Glutamatergic neuron (in vitro differentiated cells): ENCODE measurements at regions not wholly inside any gene's neighbourhood (a gene's known extent, or its start where the extent isn't known, plus 50 kb on each side); places are given as distances from the start of the nearest gene placed in this dataset.
"Not testable (repeated sequence)": the region's sequence is repeated elsewhere in the genome, so short reads cannot be mapped to it uniquely, and the experiment has no call there.

ENCODE experiments used
- DNase-seq: peaks from one replicate; pipeline ENCODE4 v3.0.0; 2022
- H3K27ac Mint-ChIP-seq: one replicate; pipeline ENCODE4 v1.8.0; 2020; ENCODE audit warnings: mild to moderate bottlenecking, mixed read lengths, inconsistent platforms; ENCODE audit not compliant: unreplicated experiment
- H3K27me3 Mint-ChIP-seq: one replicate; pipeline ENCODE4 v1.8.0; 2020; ENCODE audit warnings: mild to moderate bottlenecking, moderate library complexity, mixed read lengths, inconsistent platforms; ENCODE audit not compliant: unreplicated experiment
- H3K36me3 Mint-ChIP-seq: one replicate; pipeline ENCODE4 v1.8.0; 2020; ENCODE audit warnings: mild to moderate bottlenecking, mixed read lengths, inconsistent platforms; ENCODE audit not compliant: unreplicated experiment
- H3K4me1 Mint-ChIP-seq: one replicate; pipeline ENCODE4 v1.8.0; 2020; ENCODE audit warnings: mild to moderate bottlenecking, low read depth, mixed read lengths, inconsistent platforms; ENCODE audit not compliant: unreplicated experiment
- H3K4me3 Mint-ChIP-seq: one replicate; pipeline ENCODE4 v1.8.0; 2020; ENCODE audit warnings: mild to moderate bottlenecking, mixed read lengths, inconsistent platforms; ENCODE audit not compliant: unreplicated experiment
- H3K9me3 Mint-ChIP-seq: one replicate; pipeline ENCODE4 v1.8.0; 2020; ENCODE audit warnings: mild to moderate bottlenecking, moderate library complexity, mixed read lengths, inconsistent platforms; ENCODE audit not compliant: unreplicated experiment
- CTCF ChIP-seq: fragments of 200-600 bp; sonication (generic); IDR thresholded peaks from one replicate; pipeline ENCODE4 v1.5.0; 2021; ENCODE audit not compliant: partially characterized antibody, unreplicated experiment

- TF ChIP-seq CTCF: no peak
- Mint-ChIP-seq H3K27me3 (peaks cover 3% of the 10 kb centered on the region), H3K36me3 (peaks cover 11% of the 10 kb centered on the region), H3K4me1 (peaks cover 19% of the 10 kb centered on the region), H3K4me3 (no peak overlapping the region), H3K9me3 (peaks cover 5% of the 10 kb centered on the region), H3K27ac (no peak overlapping the region)
- peak; percentile 1 for DNase-seq
These were observed 158.7 kb downstream of the FOXL1 start for GRCh38 chr16:86737083-86737482.

GRCh38 chr16:86738322-86738721 lies 160.0 kb downstream of the FOXL1 start:
- H3K27ac Mint-ChIP-seq, DNase-seq, H3K4me3 Mint-ChIP-seq, H3K9me3 Mint-ChIP-seq, H3K27me3 Mint-ChIP-seq: not testable (repeated sequence)
- Mint-ChIP-seq H3K36me3 (peaks cover 11% of the 10 kb centered on the region), H3K4me1 (peaks cover 14% of the 10 kb centered on the region)

- peaks cover 16% of the 10 kb centered on the region for H3K4me1 Mint-ChIP-seq
- H3K27me3 Mint-ChIP-seq: peaks cover 3% of the 10 kb centered on the region
- H3K27ac Mint-ChIP-seq: no peak overlapping the region
- H3K36me3 Mint-ChIP-seq: peaks cover 11% of the 10 kb centered on the region
- DNase-seq: no peak
- H3K9me3 Mint-ChIP-seq: peaks cover 5% of the 10 kb centered on the region
- no peak overlapping the region for H3K4me3 Mint-ChIP-seq
- TF ChIP-seq CTCF: no peak
These were observed 160.8 kb downstream of the FOXL1 start for GRCh38 chr16:86739178-86739577.

- H3K27ac Mint-ChIP-seq: no peak overlapping the region
- no peak overlapping the region for H3K4me3 Mint-ChIP-seq
- no peak for TF ChIP-seq CTCF
- H3K36me3 Mint-ChIP-seq: peaks cover 11% of the 10 kb centered on the region
- peaks cover 13% of the 10 kb centered on the region for H3K4me1 Mint-ChIP-seq
- peak; percentile 3 for DNase-seq
- peaks cover 5% of the 10 kb centered on the region for H3K27me3 Mint-ChIP-seq
- H3K9me3 Mint-ChIP-seq: peaks cover 5% of the 10 kb centered on the region
These were observed 161.5 kb downstream of the FOXL1 start for GRCh38 chr16:86739808-86740207.

- Mint-ChIP-seq H3K9me3 (peaks cover 5% of the 10 kb centered on the region), H3K27me3 (peaks cover 5% of the 10 kb centered on the region), H3K4me3 (no peak overlapping the region), H3K4me1 (peaks cover 12% of the 10 kb centered on the region), H3K27ac (no peak overlapping the region), H3K36me3 (peaks cover 11% of the 10 kb centered on the region)
- DNase-seq: peak; percentile 9
- TF ChIP-seq CTCF: no peak
These were observed 161.9 kb downstream of the FOXL1 start for GRCh38 chr16:86740298-86740697.
